ENCODE measurements at regions not wholly inside any gene's neighbourhood (a gene's known extent, or its start where the extent isn't known, plus 50 kb on each side); places are given as distances from the start of the nearest gene placed in this dataset.
"Not testable (repeated sequence)": the region's sequence is repeated elsewhere in the genome, so short reads cannot be mapped to it uniquely, and the experiment has no call there.

- no peak overlapping the region for H3K27ac ChIP-seq
- TF ChIP-seq ZFX (IDR thresholded peaks at IDR 0.05), result no peak
- peak; percentile 29 for TF ChIP-seq CTCF (conservative IDR thresholded peaks at IDR 0.05)
These were observed 177.9 kb upstream of the ZNF184 start for GRCh38 chr6:27650620-27651370.

GRCh38 chr6:27644528-27644927, 171.6 kb upstream of the ZNF184 start:
- TF ChIP-seq ZFX (IDR thresholded peaks at IDR 0.05), result no peak
- TF ChIP-seq CTCF (conservative IDR thresholded peaks at IDR 0.05), result no peak
- H3K27ac ChIP-seq, result no peak overlapping the region

- no peak overlapping the region for H3K27ac ChIP-seq
- no peak for TF ChIP-seq CTCF (conservative IDR thresholded peaks at IDR 0.05)
- TF ChIP-seq ZFX (IDR thresholded peaks at IDR 0.05), result no peak
These were observed 170.0 kb upstream of the ZNF184 start for GRCh38 chr6:27642744-27643456.

- H3K27ac ChIP-seq, result not testable (repeated sequence)
These were observed 163.0 kb upstream of the ZNF184 start for GRCh38 chr6:27635886-27636285.

- not testable (repeated sequence) for H3K27ac ChIP-seq
These were observed 160.3 kb upstream of the ZNF184 start for GRCh38 chr6:27633221-27633688.

- no peak for TF ChIP-seq ZFX (IDR thresholded peaks at IDR 0.05)
- TF ChIP-seq CTCF (conservative IDR thresholded peaks at IDR 0.05), result no peak
- no peak overlapping the region for H3K27ac ChIP-seq
These were observed 158.7 kb upstream of the ZNF184 start for GRCh38 chr6:27631609-27631916.

GRCh38 chr6:27630727-27631608, 158.1 kb upstream of the ZNF184 start:
- H3K27ac ChIP-seq, result peak overlapping the region; percentile 34
- TF ChIP-seq ZFX (IDR thresholded peaks at IDR 0.05), result no peak
- peak; percentile 19; the same call in 1 of the 2 replicates for TF ChIP-seq CTCF (conservative IDR thresholded peaks at IDR 0.05)

GRCh38 chr6:27624694-27625262, 151.9 kb upstream of the ZNF184 start:
- H3K27ac ChIP-seq, result no peak overlapping the region
- no peak for TF ChIP-seq CTCF (conservative IDR thresholded peaks at IDR 0.05)
- TF ChIP-seq ZFX (IDR thresholded peaks at IDR 0.05), result no peak
